PFSK-1 (cell line): ENCODE measurements at regions not wholly inside any gene's neighbourhood (a gene's known extent, or its start where the extent isn't known, plus 50 kb on each side); places are given as distances from the start of the nearest gene placed in this dataset.

Source experiments
- FOXP2 ChIP-seq: optimal IDR thresholded peaks from 2 replicates; pipeline ENCODE3; 2011; ENCODE audit warnings: borderline replicate concordance, control low read depth, inconsistent platforms; ENCODE audit not compliant: insufficient read depth; ENCODE audit errors: extremely low read length, extremely low read depth
- POLR2AphosphoS5 ChIP-seq: IDR thresholded peaks from 2 replicates; pipeline ENCODE4 v1.6.1; 2012; ENCODE audit warnings: low read depth, mild to moderate bottlenecking, control low read depth, low read length, moderate library complexity
- SIN3A ChIP-seq: IDR thresholded peaks from 2 replicates; pipeline ENCODE4 v1.6.1; 2012; ENCODE audit warnings: mild to moderate bottlenecking, low read length, moderate library complexity, borderline replicate concordance; ENCODE audit not compliant: insufficient read depth
- TAF1 ChIP-seq: IDR thresholded peaks from 2 replicates; pipeline ENCODE4 v1.6.1; 2012; ENCODE audit warnings: low read length, control low read depth, borderline replicate concordance; ENCODE audit not compliant: insufficient read depth
- TF ChIP-seq, protein P1 (sequence below), 2 experiments: IDR thresholded peaks; 2 replicates each; pipeline versions ENCODE4 v1.6.1 to v1.8.0; 2011 to 2012; ENCODE audit warnings: low read depth in 2 of 2, low read length in 2 of 2, control low read depth in 1 of 2, inconsistent platforms in 1 of 2, mild to moderate bottlenecking in 1 of 2, moderate library complexity in 1 of 2; ENCODE audit not compliant: insufficient read depth in 1 of 2

DNA sequence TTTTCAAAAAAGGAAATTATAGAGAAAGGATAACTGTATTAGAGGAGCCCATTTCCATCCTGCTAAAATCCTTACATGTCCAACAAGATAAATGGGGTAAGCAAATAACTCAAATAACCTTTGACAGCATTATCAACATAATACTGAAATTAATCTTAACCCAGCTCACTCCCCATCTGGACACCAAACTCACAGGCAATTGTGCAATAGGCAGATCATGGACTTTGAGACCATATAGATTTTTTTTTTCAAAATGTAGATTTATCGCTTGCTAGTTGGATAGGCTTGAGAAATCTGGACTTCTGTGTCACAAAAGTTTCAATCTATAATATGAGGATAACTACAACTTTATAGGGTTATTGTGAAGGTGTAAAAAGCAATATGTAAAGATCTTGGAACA, 134.4 kb upstream of the ASCC3 start:
- TF ChIP-seq POLR2AphosphoS5 (no peak), FOXP2 (no peak), SIN3A (no peak), TAF1 (no peak)
- TF ChIP-seq, protein P1, sequence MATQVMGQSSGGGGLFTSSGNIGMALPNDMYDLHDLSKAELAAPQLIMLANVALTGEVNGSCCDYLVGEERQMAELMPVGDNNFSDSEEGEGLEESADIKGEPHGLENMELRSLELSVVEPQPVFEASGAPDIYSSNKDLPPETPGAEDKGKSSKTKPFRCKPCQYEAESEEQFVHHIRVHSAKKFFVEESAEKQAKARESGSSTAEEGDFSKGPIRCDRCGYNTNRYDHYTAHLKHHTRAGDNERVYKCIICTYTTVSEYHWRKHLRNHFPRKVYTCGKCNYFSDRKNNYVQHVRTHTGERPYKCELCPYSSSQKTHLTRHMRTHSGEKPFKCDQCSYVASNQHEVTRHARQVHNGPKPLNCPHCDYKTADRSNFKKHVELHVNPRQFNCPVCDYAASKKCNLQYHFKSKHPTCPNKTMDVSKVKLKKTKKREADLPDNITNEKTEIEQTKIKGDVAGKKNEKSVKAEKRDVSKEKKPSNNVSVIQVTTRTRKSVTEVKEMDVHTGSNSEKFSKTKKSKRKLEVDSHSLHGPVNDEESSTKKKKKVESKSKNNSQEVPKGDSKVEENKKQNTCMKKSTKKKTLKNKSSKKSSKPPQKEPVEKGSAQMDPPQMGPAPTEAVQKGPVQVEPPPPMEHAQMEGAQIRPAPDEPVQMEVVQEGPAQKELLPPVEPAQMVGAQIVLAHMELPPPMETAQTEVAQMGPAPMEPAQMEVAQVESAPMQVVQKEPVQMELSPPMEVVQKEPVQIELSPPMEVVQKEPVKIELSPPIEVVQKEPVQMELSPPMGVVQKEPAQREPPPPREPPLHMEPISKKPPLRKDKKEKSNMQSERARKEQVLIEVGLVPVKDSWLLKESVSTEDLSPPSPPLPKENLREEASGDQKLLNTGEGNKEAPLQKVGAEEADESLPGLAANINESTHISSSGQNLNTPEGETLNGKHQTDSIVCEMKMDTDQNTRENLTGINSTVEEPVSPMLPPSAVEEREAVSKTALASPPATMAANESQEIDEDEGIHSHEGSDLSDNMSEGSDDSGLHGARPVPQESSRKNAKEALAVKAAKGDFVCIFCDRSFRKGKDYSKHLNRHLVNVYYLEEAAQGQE (IDR thresholded peaks at IDR 0.05; ENCODE audit: insufficient read depth in 1 of 2, low read depth in 2 of 2, low read length in 2 of 2), result no peak

DNA sequence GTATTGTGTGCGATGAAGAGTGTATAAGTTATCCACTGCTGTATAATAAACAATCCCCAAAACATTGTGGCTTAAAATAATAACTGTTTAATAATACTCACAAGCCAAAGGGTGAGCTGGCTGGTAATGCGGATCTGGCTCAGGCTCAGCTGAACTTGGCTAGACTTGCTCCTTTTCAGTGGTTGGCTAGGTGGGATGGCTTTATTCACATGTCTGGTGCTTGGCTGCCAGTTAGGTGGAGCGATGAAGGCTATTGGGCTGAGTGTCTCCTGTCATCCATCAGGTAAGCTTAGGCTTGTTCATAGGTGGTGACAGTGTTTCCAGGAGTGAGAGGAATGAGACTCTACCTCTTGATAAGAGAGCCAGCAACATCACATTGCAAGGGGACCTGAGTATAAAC, 135.0 kb upstream of the ASCC3 start:
- TF ChIP-seq SIN3A (no peak), FOXP2 (no peak), TAF1 (no peak), POLR2AphosphoS5 (no peak)
- TF ChIP-seq, protein P1 (IDR thresholded peaks at IDR 0.05; ENCODE audit: insufficient read depth in 1 of 2, low read depth in 2 of 2, low read length in 2 of 2), result no peak

DNA sequence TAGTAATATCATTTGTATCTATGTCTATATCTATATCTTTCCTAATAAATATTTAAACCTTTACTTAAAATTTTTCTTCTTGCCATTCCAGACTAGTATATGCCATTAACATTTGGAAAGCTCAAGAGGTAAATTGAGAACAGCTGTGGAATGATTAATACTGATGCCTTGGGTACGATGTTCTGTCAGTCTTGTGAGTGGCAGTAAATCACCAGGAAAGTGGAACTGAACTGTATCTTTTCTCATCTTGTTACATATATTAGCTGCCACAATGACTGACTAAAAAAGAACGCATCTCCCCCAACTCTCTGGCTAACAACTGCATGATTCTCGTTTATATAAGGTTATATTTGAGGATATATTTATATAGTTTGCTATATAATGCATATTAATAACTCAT, 137.0 kb upstream of the ASCC3 start:
- TF ChIP-seq, protein P1 (IDR thresholded peaks at IDR 0.05; ENCODE audit: insufficient read depth in 1 of 2, low read depth in 2 of 2, low read length in 2 of 2), result no peak
- TF ChIP-seq POLR2AphosphoS5, result no peak
- no peak for TF ChIP-seq TAF1
- TF ChIP-seq FOXP2, result no peak
- no peak for TF ChIP-seq SIN3A

DNA sequence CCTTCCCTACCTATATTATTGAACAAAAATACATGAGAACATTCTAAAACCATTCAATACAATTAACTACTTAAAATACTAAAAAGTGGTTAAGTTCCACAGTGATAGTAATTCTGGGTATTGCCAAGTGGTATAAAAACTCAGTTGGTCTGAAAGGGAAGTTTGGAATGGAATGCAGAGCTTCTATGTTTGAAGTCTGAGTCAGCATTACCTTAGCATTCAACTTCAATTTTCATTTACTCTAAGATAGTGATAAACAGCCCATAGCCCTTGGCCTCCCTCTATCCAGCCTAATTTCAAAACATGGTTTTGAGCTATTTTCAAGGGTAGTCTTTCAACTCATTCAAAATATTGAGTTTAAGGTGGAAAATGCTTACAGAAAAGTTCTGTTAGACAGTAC, 140.4 kb upstream of the ASCC3 start:
- no peak for TF ChIP-seq SIN3A
- TF ChIP-seq FOXP2, result no peak
- no peak for TF ChIP-seq POLR2AphosphoS5
- TF ChIP-seq TAF1, result no peak
- TF ChIP-seq, protein P1 (IDR thresholded peaks at IDR 0.05; ENCODE audit: insufficient read depth in 1 of 2, low read depth in 2 of 2, low read length in 2 of 2), result no peak

DNA sequence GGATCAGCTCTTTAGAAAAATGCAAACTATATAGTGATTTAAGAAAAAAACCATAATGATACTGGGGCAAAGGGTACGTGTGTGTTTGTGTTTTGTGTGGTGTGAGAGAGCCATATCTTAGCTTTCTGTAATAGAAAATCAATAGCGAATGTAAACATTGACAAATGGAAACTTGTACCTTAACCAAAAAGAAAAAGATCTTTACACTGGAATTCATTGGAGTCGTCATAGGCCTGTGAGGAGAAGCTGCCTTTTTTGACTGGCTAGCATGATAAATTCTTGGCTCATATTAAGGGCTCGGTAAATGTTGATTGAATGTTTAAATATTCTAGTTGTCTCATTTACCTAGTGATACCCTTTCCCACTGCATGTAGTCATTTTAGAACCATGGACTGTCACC, 161.8 kb upstream of the ASCC3 start:
- TF ChIP-seq POLR2AphosphoS5, result no peak
- no peak for TF ChIP-seq FOXP2
- no peak for TF ChIP-seq SIN3A
- TF ChIP-seq TAF1, result no peak
- TF ChIP-seq, protein P1 (IDR thresholded peaks at IDR 0.05; ENCODE audit: insufficient read depth in 1 of 2, low read depth in 2 of 2, low read length in 2 of 2), result no peak
